ENCODE measurements at regions not wholly inside any gene's neighbourhood (a gene's known extent, or its start where the extent isn't known, plus 50 kb on each side); places are given as distances from the start of the nearest gene placed in this dataset.

- H3K79me2 ChIP-seq (ENCODE audit: insufficient read depth): no peaks in the 10 kb centered on the region
- no peak for DNase-seq
- TF ChIP-seq USF1 (IDR thresholded peaks at IDR 0.05; ENCODE audit: borderline replicate concordance, low read depth) (no peak), SMC3 (IDR thresholded peaks at IDR 0.05; ENCODE audit: low read depth, low read length) (no peak), CTCF (IDR thresholded peaks at IDR 0.05) (no peak), MXI1 (IDR thresholded peaks at IDR 0.05; ENCODE audit: low read depth, low read length) (no peak), CHD2 (IDR thresholded peaks at IDR 0.05; ENCODE audit: low read length, partially characterized antibody) (no peak), FOSL2 (IDR thresholded peaks at IDR 0.05; ENCODE audit: borderline replicate concordance, low read depth) (no peak), ZBTB33 (IDR thresholded peaks at IDR 0.05; ENCODE audit: borderline replicate concordance, low read depth) (no peak), FOXJ3 (CRISPR knock-in tag; IDR thresholded peaks at IDR 0.05) (no peak), GATA2 (CRISPR knock-in tag; IDR thresholded peaks at IDR 0.05) (no peak), GABPA (IDR thresholded peaks at IDR 0.05; ENCODE audit: low read depth) (no peak), FOXM1 (IDR thresholded peaks at IDR 0.05; ENCODE audit: low read depth) (no peak), RCOR1 (IDR thresholded peaks at IDR 0.05; ENCODE audit: low read length) (no peak), POLR2AphosphoS5 (IDR thresholded peaks at IDR 0.05; ENCODE audit: low read depth, low read length) (no peak), PBX3 (IDR thresholded peaks at IDR 0.05) (no peak), YY1 (IDR thresholded peaks at IDR 0.05; ENCODE audit: low read depth) (no peak), ELF1 (IDR thresholded peaks at IDR 0.05) (no peak), NRF1 (IDR thresholded peaks at IDR 0.05; ENCODE audit: low read depth, low read length) (no peak), IRF3 (IDR thresholded peaks at IDR 0.05; ENCODE audit: low read depth, low read length) (no peak), RAD21 (IDR thresholded peaks at IDR 0.05; ENCODE audit: low read length) (no peak)
- H3K27ac ChIP-seq (ENCODE audit: low read depth in 2 of 2, low read length in 1 of 2): no peak overlapping the region
- no peaks in the 10 kb centered on the region for H3K36me3 ChIP-seq (replicated peaks in 1 of 2; ENCODE audit: control insufficient read depth in 1 of 2, insufficient read depth in 2 of 2, low read length in 1 of 2)
- 26% methylated on average over 2 of the region's 2 CpGs for WGBS (ENCODE audit: low lambda C conversion rate)
- no peaks in the 10 kb centered on the region for H3F3A ChIP-seq (replicated peaks; ENCODE audit: insufficient read depth)
- CTCF ChIA-PET: no interaction called here
- H3K4me3 ChIP-seq (ENCODE audit: low read depth in 2 of 2, low read length in 1 of 2): no peak overlapping the region
- H3K9ac ChIP-seq: no peak overlapping the region
- no peaks in the 10 kb centered on the region for H3K9me2 ChIP-seq
- no peak overlapping the region for H3K4me2 ChIP-seq
- peaks cover 0 to 6% of the 10 kb centered on the region in 2 experiments; a peak in 1 of 4 replicates for H3K4me1 ChIP-seq (ENCODE audit: control insufficient read depth in 1 of 2, insufficient read depth in 2 of 2, low read depth in 1 of 2, low read length in 1 of 2)
- no peaks in the 10 kb centered on the region for H3K9me3 ChIP-seq
- H2AFZ ChIP-seq (ENCODE audit: low read depth): no peak overlapping the region
- POLR2A ChIA-PET: interaction anchor here (0.8 kb wide), 1 partner anchor 513 kb away, joined by 3 read pairs; no protein-coding TSS in a partner anchor
- H3K27me3 ChIP-seq (ENCODE audit: insufficient read depth): no peaks in the 10 kb centered on the region
- H4K20me1 ChIP-seq (ENCODE audit: insufficient read depth): no peaks in the 10 kb centered on the region
Observed at GRCh38 chr12:108021949-108022522, 107.1 kb upstream of the WSCD2 start.

Measured in SK-N-SH (cell line).